GM21515 (cell line): ENCODE measurements at regions not wholly inside any gene's neighbourhood (a gene's known extent, or its start where the extent isn't known, plus 50 kb on each side); places are given as distances from the start of the nearest gene placed in this dataset.
"Not testable (repeated sequence)": the region's sequence is repeated elsewhere in the genome, so short reads cannot be mapped to it uniquely, and the experiment has no call there.

Experiments
- ATAC-seq: cut with Tn5 transposase; IDR thresholded peaks from one replicate; pipeline ENCODE4 v1.9.1; 2021; ENCODE audit not compliant: unreplicated experiment

GRCh38 chr17:21756856-21757619 is 64.7 kb downstream of the KCNJ18 start:
- ATAC-seq, result no peak

- not testable (repeated sequence) for ATAC-seq
These were observed 67.3 kb downstream of the KCNJ18 start for GRCh38 chr17:21759636-21760035.

- ATAC-seq, result not testable (repeated sequence)
These were observed 71.5 kb downstream of the KCNJ18 start for GRCh38 chr17:21763738-21764340.

GRCh38 chr17:21765651-21766290 is 73.4 kb downstream of the KCNJ18 start:
- not testable (repeated sequence) for ATAC-seq

GRCh38 chr17:21766565-21766964 is 74.2 kb downstream of the KCNJ18 start:
- ATAC-seq, result not testable (repeated sequence)

- not testable (repeated sequence) for ATAC-seq
These were observed 75.1 kb downstream of the KCNJ18 start for GRCh38 chr17:21767162-21768156.

GRCh38 chr17:21768244-21768643 is 75.9 kb downstream of the KCNJ18 start:
- ATAC-seq, result not testable (repeated sequence)

- not testable (repeated sequence) for ATAC-seq
These were observed 76.6 kb downstream of the KCNJ18 start for GRCh38 chr17:21768729-21769462.

GRCh38 chr17:21769781-21770180 is 77.5 kb downstream of the KCNJ18 start:
- ATAC-seq, result not testable (repeated sequence)

GRCh38 chr17:21770466-21771446 is 78.4 kb downstream of the KCNJ18 start:
- peak; percentile 49 for ATAC-seq

GRCh38 chr17:21772321-21772720 is 80.0 kb downstream of the KCNJ18 start:
- ATAC-seq, result no peak

- ATAC-seq, result not testable (repeated sequence)
These were observed 80.8 kb downstream of the KCNJ18 start for GRCh38 chr17:21772991-21773713.

- no peak for ATAC-seq
These were observed 81.9 kb downstream of the KCNJ18 start for GRCh38 chr17:21774263-21774662.

- ATAC-seq, result not testable (repeated sequence)
These were observed 83.2 kb downstream of the KCNJ18 start for GRCh38 chr17:21775566-21775965.

- not testable (repeated sequence) for ATAC-seq
These were observed 84.6 kb downstream of the KCNJ18 start for GRCh38 chr17:21776921-21777320.

- not testable (repeated sequence) for ATAC-seq
These were observed 86.5 kb downstream of the KCNJ18 start for GRCh38 chr17:21778866-21779265.

- ATAC-seq, result not testable (repeated sequence)
These were observed 88.1 kb downstream of the KCNJ18 start for GRCh38 chr17:21780293-21780888.
